Smooth muscle cell (in vitro differentiated cells): ENCODE measurements at regions not wholly inside any gene's neighbourhood (a gene's known extent, or its start where the extent isn't known, plus 50 kb on each side); places are given as distances from the start of the nearest gene placed in this dataset.
"Not testable (repeated sequence)": the region's sequence is repeated elsewhere in the genome, so short reads cannot be mapped to it uniquely, and the experiment has no call there.

Source experiments
- DNase-seq: peaks from one replicate; lab custom pipeline; 2025; ENCODE audit not compliant: unreplicated experiment; lab: John Stamatoyannopoulos, UW
- H2AFZ ChIP-seq: fragments of 200-600 bp; sonication (generic); 2 replicates; pipeline ENCODE4 v1.6.0; 2016; ENCODE audit warnings: antibody characterized with exemption, low read depth, mild to moderate bottlenecking
- H3F3A ChIP-seq: fragments of 200-600 bp; sonication (generic); 2 replicates; pipeline ENCODE4 v1.6.0; 2017; ENCODE audit warnings: antibody characterized with exemption, low read depth
- H3K27ac ChIP-seq: fragments of 200-600 bp; sonication (generic); 2 replicates; pipeline ENCODE4 v1.5.1; 2016; ENCODE audit warnings: low read depth, mild to moderate bottlenecking
- H3K27me3 ChIP-seq: fragments of 200-600 bp; sonication (generic); 2 replicates; pipeline ENCODE4 v1.6.1; 2016; ENCODE audit warnings: low read depth, mild to moderate bottlenecking
- H3K36me3 ChIP-seq: fragments of 200-600 bp; sonication (generic); 2 replicates; pipeline ENCODE4 v1.5.1; 2016; ENCODE audit warnings: low read depth
- H3K4me1 ChIP-seq: fragments of 200-600 bp; sonication (generic); 2 replicates; pipeline ENCODE4 v1.5.1; 2016; ENCODE audit warnings: low read depth
- H3K4me2 ChIP-seq: fragments of 200-600 bp; sonication (generic); 2 replicates; pipeline ENCODE4 v1.6.0; 2016; ENCODE audit warnings: mild to moderate bottlenecking
- H3K4me3 ChIP-seq: fragments of 200-600 bp; sonication (generic); 2 replicates; pipeline ENCODE4 v1.5.1; 2016; ENCODE audit warnings: mild to moderate bottlenecking
- H3K79me2 ChIP-seq: fragments of 200-600 bp; sonication (generic); 2 replicates; pipeline ENCODE4 v1.6.0; 2016; ENCODE audit warnings: low read depth, mild to moderate bottlenecking
- H3K9ac ChIP-seq: fragments of 200-600 bp; sonication (generic); 2 replicates; pipeline ENCODE4 v1.6.0; 2016; ENCODE audit warnings: low read depth
- H3K9me3 ChIP-seq: fragments of 200-600 bp; sonication (generic); replicated peaks from 2 replicates; pipeline ENCODE4 v1.5.1; 2016; ENCODE audit warnings: low read depth
- H4K20me1 ChIP-seq: fragments of 200-600 bp; sonication (generic); 2 replicates; pipeline ENCODE4 v1.6.0; 2016; ENCODE audit warnings: low read depth
- WGBS: methylation state at CpG from one replicate; pipeline ENCODE4 v1.1.7; 2016; ENCODE audit warnings: low lambda C conversion rate; 5-methylcytosine and 5-hydroxymethylcytosine counted together
- TF ChIP-seq, protein P1 (sequence below): fragments of 200-600 bp; sonication (generic); IDR thresholded peaks from 2 replicates; pipeline ENCODE4 v1.5.1; 2017; ENCODE audit warnings: borderline replicate concordance, mild to moderate bottlenecking, antibody characterized with exemption; ENCODE audit not compliant: insufficient read depth, poor library complexity, severe bottlenecking

DNA sequence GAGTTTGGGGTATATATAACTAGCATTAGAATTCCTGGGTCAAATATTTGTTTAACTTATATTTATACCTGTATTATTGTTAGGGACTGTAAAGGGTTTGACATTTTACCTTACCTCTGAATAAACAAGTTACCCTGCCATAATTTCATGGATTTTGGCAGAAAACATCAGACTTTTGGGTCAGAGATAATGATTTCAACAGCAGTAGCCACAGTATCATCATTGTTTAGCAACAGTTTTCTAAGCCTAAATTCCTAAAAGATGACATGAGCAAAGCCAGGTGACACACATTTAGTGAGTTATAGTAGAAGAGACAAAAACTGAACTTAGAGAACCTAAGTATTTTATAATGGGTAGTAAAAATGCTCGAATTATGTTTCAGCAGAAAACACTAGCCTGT lies 954.4 kb downstream of the TRHDE start:
- no peaks in the 10 kb centered on the region for H3K4me1 ChIP-seq
- no peaks in the 10 kb centered on the region for H3K79me2 ChIP-seq
- no peak for DNase-seq
- H3F3A ChIP-seq, result no peaks in the 10 kb centered on the region
- H3K9me3 ChIP-seq, result no peaks in the 10 kb centered on the region
- H3K9ac ChIP-seq, result no peak overlapping the region
- H3K27me3 ChIP-seq, result no peaks in the 10 kb centered on the region
- no peaks in the 10 kb centered on the region for H3K36me3 ChIP-seq
- no peak overlapping the region for H3K27ac ChIP-seq
- TF ChIP-seq, protein P1, sequence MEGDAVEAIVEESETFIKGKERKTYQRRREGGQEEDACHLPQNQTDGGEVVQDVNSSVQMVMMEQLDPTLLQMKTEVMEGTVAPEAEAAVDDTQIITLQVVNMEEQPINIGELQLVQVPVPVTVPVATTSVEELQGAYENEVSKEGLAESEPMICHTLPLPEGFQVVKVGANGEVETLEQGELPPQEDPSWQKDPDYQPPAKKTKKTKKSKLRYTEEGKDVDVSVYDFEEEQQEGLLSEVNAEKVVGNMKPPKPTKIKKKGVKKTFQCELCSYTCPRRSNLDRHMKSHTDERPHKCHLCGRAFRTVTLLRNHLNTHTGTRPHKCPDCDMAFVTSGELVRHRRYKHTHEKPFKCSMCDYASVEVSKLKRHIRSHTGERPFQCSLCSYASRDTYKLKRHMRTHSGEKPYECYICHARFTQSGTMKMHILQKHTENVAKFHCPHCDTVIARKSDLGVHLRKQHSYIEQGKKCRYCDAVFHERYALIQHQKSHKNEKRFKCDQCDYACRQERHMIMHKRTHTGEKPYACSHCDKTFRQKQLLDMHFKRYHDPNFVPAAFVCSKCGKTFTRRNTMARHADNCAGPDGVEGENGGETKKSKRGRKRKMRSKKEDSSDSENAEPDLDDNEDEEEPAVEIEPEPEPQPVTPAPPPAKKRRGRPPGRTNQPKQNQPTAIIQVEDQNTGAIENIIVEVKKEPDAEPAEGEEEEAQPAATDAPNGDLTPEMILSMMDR, result no peak
- H3K4me3 ChIP-seq, result no peak overlapping the region
- H3K4me2 ChIP-seq, result no peak overlapping the region
- WGBS, result 77% methylated on average over 1 of the region's 1 CpG
- H4K20me1 ChIP-seq, result no peaks in the 10 kb centered on the region
- no peak overlapping the region for H2AFZ ChIP-seq

DNA sequence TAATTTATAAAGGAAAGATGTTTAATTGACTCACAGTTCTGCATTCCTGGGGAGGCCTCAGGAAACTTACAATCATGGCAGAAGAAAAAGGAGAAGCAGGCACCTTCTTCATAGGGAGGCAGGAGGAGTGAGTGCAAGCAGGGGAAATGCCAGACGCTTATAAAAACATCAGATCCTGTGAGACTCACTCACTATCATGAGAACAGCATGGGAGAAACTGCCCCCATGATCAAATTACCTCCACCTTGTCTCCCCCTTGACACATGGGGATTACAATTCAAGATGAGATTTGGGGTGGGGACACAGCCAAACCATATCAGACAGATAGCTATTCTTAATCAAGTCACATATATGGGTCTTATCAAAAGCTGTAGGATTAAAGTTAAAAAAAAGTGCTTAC lies 956.7 kb downstream of the TRHDE start:
- H3K4me2 ChIP-seq, H2AFZ ChIP-seq, H3K36me3 ChIP-seq, H3K79me2 ChIP-seq, H3K27me3 ChIP-seq, DNase-seq, H3K4me3 ChIP-seq, H3K9ac ChIP-seq, H4K20me1 ChIP-seq, H3K9me3 ChIP-seq, H3F3A ChIP-seq, H3K27ac ChIP-seq, H3K4me1 ChIP-seq: not testable (repeated sequence)
- WGBS, result 67% methylated on average over 1 of the region's 1 CpG

DNA sequence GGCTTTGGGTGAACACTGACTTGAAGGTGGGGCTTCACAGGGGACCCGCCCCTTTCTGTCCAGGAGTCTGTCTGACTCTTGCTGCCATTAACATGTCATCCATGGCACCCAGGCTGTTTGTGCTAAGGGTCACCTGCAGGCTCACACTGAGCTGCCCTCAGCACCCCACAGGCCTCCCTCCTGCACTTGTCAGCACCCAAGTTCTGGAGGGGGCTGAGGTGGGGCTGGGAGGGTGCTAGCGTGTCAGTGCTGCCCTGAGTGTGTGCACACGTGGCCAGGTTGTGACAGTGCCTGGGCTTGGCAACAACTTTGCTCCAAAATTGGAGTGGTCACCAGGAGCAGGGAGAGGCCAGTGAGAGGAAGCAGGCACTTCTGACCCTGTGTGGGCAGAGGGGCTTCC lies 963.2 kb downstream of the TRHDE start:
- Histone ChIP-seq H3K79me2 (no peaks in the 10 kb centered on the region), H3K27me3 (no peaks in the 10 kb centered on the region), H2AFZ (no peak overlapping the region), H3K9me3 (no peaks in the 10 kb centered on the region), H4K20me1 (no peaks in the 10 kb centered on the region), H3K27ac (no peak overlapping the region), H3K9ac (no peak overlapping the region), H3K36me3 (no peaks in the 10 kb centered on the region), H3K4me2 (no peak overlapping the region), H3K4me1 (no peaks in the 10 kb centered on the region), H3F3A (no peaks in the 10 kb centered on the region), H3K4me3 (no peak overlapping the region)
- no peak for DNase-seq
- 94% methylated on average over 3 of the region's 3 CpGs for WGBS
- TF ChIP-seq, protein P1, result no peak

DNA sequence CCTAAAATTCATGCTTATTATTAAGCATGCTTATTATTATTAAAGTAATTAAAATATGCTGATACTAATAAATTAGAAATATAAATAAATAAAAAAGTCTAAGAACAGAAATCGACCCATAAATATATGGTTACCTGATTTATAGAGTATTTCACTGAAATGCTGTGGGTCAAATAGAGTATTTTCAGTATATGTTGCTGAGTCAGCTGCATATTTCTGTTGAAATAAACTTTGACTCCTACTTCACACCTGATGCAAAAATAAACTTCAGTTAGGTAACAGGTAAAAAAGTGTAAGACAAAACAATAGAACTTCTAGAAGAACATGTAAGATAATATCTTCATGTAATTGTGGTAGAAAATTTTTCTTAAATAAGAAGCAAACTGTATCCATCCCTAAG lies 967.9 kb downstream of the TRHDE start:
- Histone ChIP-seq H3K36me3 (no peaks in the 10 kb centered on the region), H3K9me3 (no peaks in the 10 kb centered on the region), H3K4me1 (no peaks in the 10 kb centered on the region), H3K79me2 (no peaks in the 10 kb centered on the region), H2AFZ (no peak overlapping the region), H3K4me3 (no peak overlapping the region), H3K27me3 (no peaks in the 10 kb centered on the region), H3K9ac (no peak overlapping the region), H3K27ac (no peak overlapping the region), H4K20me1 (no peaks in the 10 kb centered on the region), H3K4me2 (no peak overlapping the region), H3F3A (no peaks in the 10 kb centered on the region)
- TF ChIP-seq, protein P1, result no peak
- WGBS, result 90% methylated on average over 1 of the region's 1 CpG
- no peak for DNase-seq
